Right lung (tissue), 2 donors: ENCODE measurements at regions not wholly inside any gene's neighbourhood (a gene's known extent, or its start where the extent isn't known, plus 50 kb on each side); places are given as distances from the start of the nearest gene placed in this dataset.

Experiments used
- DNase-seq, 2 donors: peaks; one replicate each; pipeline ENCODE4 v3.0.0-alpha.2; 2013

- DNase-seq, result no peak
These were observed 339.8 kb downstream of the DYSF start for GRCh38 chr2:71792926-71793761.

GRCh38 chr2:71791501-71792135 lies 338.3 kb downstream of the DYSF start:
- DNase-seq, result no peak

GRCh38 chr2:71791061-71791450 lies 337.7 kb downstream of the DYSF start:
- no peak for DNase-seq

- no peak for DNase-seq
These were observed 337.1 kb downstream of the DYSF start for GRCh38 chr2:71790226-71791060.

- DNase-seq, result no peak
These were observed 336.3 kb downstream of the DYSF start for GRCh38 chr2:71789556-71790204.

- DNase-seq, result no peak
These were observed 335.4 kb downstream of the DYSF start for GRCh38 chr2:71788601-71789240.

GRCh38 chr2:71788186-71788525 lies 334.8 kb downstream of the DYSF start:
- no peak for DNase-seq

- DNase-seq, result no peak
These were observed 334.3 kb downstream of the DYSF start for GRCh38 chr2:71787476-71788185.

- no peak for DNase-seq
These were observed 333.7 kb downstream of the DYSF start for GRCh38 chr2:71787108-71787415.

- DNase-seq, result no peak
These were observed 333.1 kb downstream of the DYSF start for GRCh38 chr2:71786291-71787107.

- no peak for DNase-seq
These were observed 332.2 kb downstream of the DYSF start for GRCh38 chr2:71785516-71785981.

- no peak for DNase-seq
These were observed 331.6 kb downstream of the DYSF start for GRCh38 chr2:71784734-71785511.

- no peak for DNase-seq
These were observed 330.5 kb downstream of the DYSF start for GRCh38 chr2:71783815-71784214.

- DNase-seq, result no peak
These were observed 329.9 kb downstream of the DYSF start for GRCh38 chr2:71783215-71783614.

GRCh38 chr2:71782323-71782722 lies 329.0 kb downstream of the DYSF start:
- DNase-seq, result no peak

- DNase-seq, result no peak
These were observed 328.4 kb downstream of the DYSF start for GRCh38 chr2:71781695-71782228.

- no peak for DNase-seq
These were observed 326.8 kb downstream of the DYSF start for GRCh38 chr2:71780162-71780561.

- DNase-seq, result no peak
These were observed 326.4 kb downstream of the DYSF start for GRCh38 chr2:71779774-71780105.
